22Rv1 (cell line): ENCODE measurements at regions not wholly inside any gene's neighbourhood (a gene's known extent, or its start where the extent isn't known, plus 50 kb on each side); places are given as distances from the start of the nearest gene placed in this dataset.

ENCODE experiments used
- H3K27ac ChIP-seq: fragments of 450-650 bp; 2 replicates; pipeline ENCODE4 v1.5.1; 2017
- ZFX ChIP-seq: fragments of 450-650 bp; IDR thresholded peaks from 2 replicates; pipeline ENCODE4 v1.6.1; 2017; ENCODE audit warnings: antibody characterized with exemption, borderline replicate concordance
- TF ChIP-seq, protein P1 (sequence below): fragments of 450-650 bp; IDR thresholded peaks from 2 replicates; pipeline ENCODE4 v1.5.1; 2017; ENCODE audit warnings: mild to moderate bottlenecking

GRCh38 chr15:37223089-37223488 is 122.7 kb upstream of the MEIS2 start:
- no peak for TF ChIP-seq ZFX
- TF ChIP-seq, protein P1, sequence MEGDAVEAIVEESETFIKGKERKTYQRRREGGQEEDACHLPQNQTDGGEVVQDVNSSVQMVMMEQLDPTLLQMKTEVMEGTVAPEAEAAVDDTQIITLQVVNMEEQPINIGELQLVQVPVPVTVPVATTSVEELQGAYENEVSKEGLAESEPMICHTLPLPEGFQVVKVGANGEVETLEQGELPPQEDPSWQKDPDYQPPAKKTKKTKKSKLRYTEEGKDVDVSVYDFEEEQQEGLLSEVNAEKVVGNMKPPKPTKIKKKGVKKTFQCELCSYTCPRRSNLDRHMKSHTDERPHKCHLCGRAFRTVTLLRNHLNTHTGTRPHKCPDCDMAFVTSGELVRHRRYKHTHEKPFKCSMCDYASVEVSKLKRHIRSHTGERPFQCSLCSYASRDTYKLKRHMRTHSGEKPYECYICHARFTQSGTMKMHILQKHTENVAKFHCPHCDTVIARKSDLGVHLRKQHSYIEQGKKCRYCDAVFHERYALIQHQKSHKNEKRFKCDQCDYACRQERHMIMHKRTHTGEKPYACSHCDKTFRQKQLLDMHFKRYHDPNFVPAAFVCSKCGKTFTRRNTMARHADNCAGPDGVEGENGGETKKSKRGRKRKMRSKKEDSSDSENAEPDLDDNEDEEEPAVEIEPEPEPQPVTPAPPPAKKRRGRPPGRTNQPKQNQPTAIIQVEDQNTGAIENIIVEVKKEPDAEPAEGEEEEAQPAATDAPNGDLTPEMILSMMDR: no peak

DNA sequence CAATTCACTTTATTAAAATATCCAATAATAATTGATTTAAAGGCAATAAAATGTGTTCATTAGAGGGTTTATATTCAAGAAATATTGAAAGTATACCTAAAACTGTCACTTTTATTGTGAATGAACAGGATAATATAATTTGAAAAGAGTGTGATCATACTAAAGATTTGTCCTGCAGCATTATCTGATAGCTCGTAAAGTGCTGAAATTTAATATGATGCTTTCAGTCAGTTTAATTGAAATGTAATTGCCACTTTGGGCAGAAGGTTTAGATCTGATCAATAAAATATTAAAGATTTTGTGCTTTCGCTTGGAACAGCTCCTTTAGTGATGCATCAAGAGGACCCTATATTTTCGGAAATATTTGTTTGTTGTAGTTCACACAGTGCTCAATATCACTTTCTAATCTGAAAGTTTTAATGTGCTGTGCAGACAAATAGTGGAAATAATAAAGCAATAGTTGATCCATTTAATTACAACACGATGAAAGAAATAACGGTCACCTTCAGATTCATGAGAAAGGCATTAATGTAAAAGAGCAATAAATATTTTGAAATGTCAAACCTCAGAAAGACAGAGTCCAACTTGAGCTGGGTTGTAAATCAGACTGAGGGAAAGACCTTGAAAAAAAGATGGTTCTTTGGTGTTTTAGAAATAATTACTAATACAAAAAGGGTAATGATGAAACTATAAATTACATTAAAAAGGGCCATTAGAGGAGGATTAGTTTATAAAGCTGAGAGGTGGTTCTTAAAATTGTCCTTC is 129.7 kb upstream of the MEIS2 start:
- no peak overlapping the region for H3K27ac ChIP-seq
- no peak for TF ChIP-seq ZFX
- TF ChIP-seq, protein P1: no peak

More at GRCh38 chr15:37223089-37223488, 122.7 kb upstream of the MEIS2 start:
- H3K27ac ChIP-seq: no peak overlapping the region

- TF ChIP-seq ZFX: no peak
- TF ChIP-seq, protein P1: no peak
- H3K27ac ChIP-seq: no peak overlapping the region
These were observed 145.0 kb upstream of the MEIS2 start for GRCh38 chr15:37245358-37245757.

GRCh38 chr15:37246065-37246464 is 145.7 kb upstream of the MEIS2 start:
- H3K27ac ChIP-seq: no peak overlapping the region

DNA sequence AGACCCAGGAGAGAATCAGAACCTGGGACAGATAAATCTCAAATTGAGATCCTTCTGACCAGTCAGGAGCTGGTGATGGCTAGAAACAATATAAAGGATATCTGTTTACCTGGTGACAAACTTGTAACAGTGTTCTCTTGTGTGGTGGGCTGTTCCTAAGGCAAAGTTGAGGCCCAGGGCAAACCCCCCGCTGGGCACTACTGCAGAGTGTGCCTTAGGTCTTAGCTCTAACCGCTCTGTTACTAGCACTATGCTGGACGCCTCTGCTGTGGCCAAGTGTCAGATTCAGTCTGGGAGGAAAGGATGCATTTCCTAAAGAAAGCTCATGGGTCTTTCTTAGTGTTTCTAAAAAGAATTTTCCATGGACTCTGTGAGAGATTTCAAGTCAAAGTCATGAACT is 146.5 kb upstream of the MEIS2 start:
- H3K27ac ChIP-seq: no peak overlapping the region
- TF ChIP-seq, protein P1: no peak
- TF ChIP-seq ZFX: no peak

More at GRCh38 chr15:37246065-37246464, 145.7 kb upstream of the MEIS2 start:
- no peak for TF ChIP-seq ZFX
- TF ChIP-seq, protein P1: no peak

GRCh38 chr15:37249249-37249648 is 148.9 kb upstream of the MEIS2 start:
- no peak overlapping the region for H3K27ac ChIP-seq
- TF ChIP-seq ZFX: no peak
- TF ChIP-seq, protein P1: no peak

- no peak overlapping the region for H3K27ac ChIP-seq
- no peak for TF ChIP-seq ZFX
- TF ChIP-seq, protein P1: no peak
These were observed 152.2 kb upstream of the MEIS2 start for GRCh38 chr15:37252530-37252929.
